ENCODE measurements at regions not wholly inside any gene's neighbourhood (a gene's known extent, or its start where the extent isn't known, plus 50 kb on each side); places are given as distances from the start of the nearest gene placed in this dataset.

DNA sequence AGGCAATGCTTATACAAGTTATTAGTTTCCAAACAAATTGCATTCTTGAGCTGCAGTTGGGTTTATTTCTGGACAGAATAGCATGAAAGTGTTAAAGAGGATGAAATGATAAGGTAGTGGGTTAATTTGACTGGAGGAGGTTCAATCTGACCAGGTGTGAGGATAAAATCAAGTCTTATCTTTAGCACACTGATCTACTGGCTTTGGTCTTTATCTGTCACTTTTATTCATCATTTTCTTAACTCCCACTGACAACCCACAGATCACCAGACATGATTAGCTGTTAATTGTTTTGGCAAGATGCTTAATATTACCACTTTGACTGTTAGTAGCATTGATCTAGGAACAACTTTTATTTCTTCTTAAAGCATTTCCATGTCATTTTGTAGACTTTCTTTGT, 74.4 kb upstream of the CNTLN start:
- no TSS peak for BruUV-seq (replicated peaks)
- dilution Hi-C loops (cut with HindIII; ENCODE audit: low sequenced_read_pairs, unreplicated experiment): no loop called here
- no peaks in the 10 kb centered on the region for H3K27me3 ChIP-seq (ENCODE audit: control insufficient read depth, insufficient read depth, low read length)
- ATAC-seq (ENCODE audit: low read depth) (no peak), DNase-seq (no peak)
- H2AK5ac ChIP-seq (ENCODE audit: low read depth, low read length): no peak overlapping the region
- no peak overlapping the region for H2BK20ac ChIP-seq (ENCODE audit: low read depth, low read length)
- no peak overlapping the region for H2BK15ac ChIP-seq (ENCODE audit: low read depth, low read length)
- no peak overlapping the region for H2BK5ac ChIP-seq (ENCODE audit: low read depth, low read length, poor library complexity, severe bottlenecking)
- H3K4me3 ChIP-seq (ENCODE audit: insufficient read depth, low read depth, low read length): no peak overlapping the region
- H3K56ac ChIP-seq (ENCODE audit: extremely low read depth, insufficient read depth, low read length): no peak overlapping the region
- POLR2A ChIA-PET (ENCODE audit: unreplicated experiment): no interaction called here
- H4K20me1 ChIP-seq (ENCODE audit: insufficient read depth, low read length): no peaks in the 10 kb centered on the region
- no peak overlapping the region for H3K14ac ChIP-seq (replicated peaks; ENCODE audit: low read depth, low read length)
- no peak overlapping the region for H2BK120ac ChIP-seq (ENCODE audit: low read depth, low read length)
- TF ChIP-seq, protein P1, sequence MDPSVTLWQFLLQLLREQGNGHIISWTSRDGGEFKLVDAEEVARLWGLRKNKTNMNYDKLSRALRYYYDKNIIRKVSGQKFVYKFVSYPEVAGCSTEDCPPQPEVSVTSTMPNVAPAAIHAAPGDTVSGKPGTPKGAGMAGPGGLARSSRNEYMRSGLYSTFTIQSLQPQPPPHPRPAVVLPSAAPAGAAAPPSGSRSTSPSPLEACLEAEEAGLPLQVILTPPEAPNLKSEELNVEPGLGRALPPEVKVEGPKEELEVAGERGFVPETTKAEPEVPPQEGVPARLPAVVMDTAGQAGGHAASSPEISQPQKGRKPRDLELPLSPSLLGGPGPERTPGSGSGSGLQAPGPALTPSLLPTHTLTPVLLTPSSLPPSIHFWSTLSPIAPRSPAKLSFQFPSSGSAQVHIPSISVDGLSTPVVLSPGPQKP (IDR thresholded peaks at IDR 0.05; ENCODE audit: borderline replicate concordance, low read depth, low read length): no peak
- TF ChIP-seq SMC3 (IDR thresholded peaks at IDR 0.05; ENCODE audit: low read depth, low read length) (no peak), RFX5 (IDR thresholded peaks at IDR 0.05; ENCODE audit: low read depth, low read length) (no peak), MXI1 (IDR thresholded peaks at IDR 0.05; ENCODE audit: borderline replicate concordance, low read depth, low read length) (no peak), USF2 (IDR thresholded peaks at IDR 0.05; ENCODE audit: low read depth, low read length) (no peak), MAFK (IDR thresholded peaks at IDR 0.05; ENCODE audit: low read depth, low read length) (no peak), RAD21 (IDR thresholded peaks at IDR 0.05; ENCODE audit: low read length) (no peak), NFE2L2 (IDR thresholded peaks at IDR 0.05; ENCODE audit: low read depth, low read length) (no peak), RCOR1 (IDR thresholded peaks at IDR 0.05; ENCODE audit: insufficient replicate concordance, low read length) (no peak), MAZ (IDR thresholded peaks at IDR 0.05; ENCODE audit: borderline replicate concordance, low read depth, low read length) (no peak), CHD1 (IDR thresholded peaks at IDR 0.05; ENCODE audit: low read depth, low read length) (no peak), CTCF (conservative IDR thresholded peaks at IDR 0.05; ENCODE audit: low read depth, low read length) (no peak), CEBPB (IDR thresholded peaks at IDR 0.05; ENCODE audit: low read depth, low read length) (no peak), FOS (IDR thresholded peaks at IDR 0.05; ENCODE audit: low read depth, low read length) (no peak), BHLHE40 (IDR thresholded peaks at IDR 0.05; ENCODE audit: low read depth, low read length) (no peak)
- no peaks in the 10 kb centered on the region for H3K36me3 ChIP-seq (ENCODE audit: control insufficient read depth, insufficient read depth, low read length)
- in situ Hi-C loops (cut with MboI; ENCODE audit: low sequenced_read_pairs): no loop called here
- H3K4me2 ChIP-seq (ENCODE audit: low read depth, low read length): no peak overlapping the region
- H3K23ac ChIP-seq (ENCODE audit: low read depth, low read length): no peak overlapping the region
- no peaks in the 10 kb centered on the region for H3K9me3 ChIP-seq (ENCODE audit: control insufficient read depth, insufficient read depth, low read length)
- no peaks in the 10 kb centered on the region for H3K79me1 ChIP-seq (ENCODE audit: low read depth in 1 of 2, low read length in 2 of 2)
- no peak overlapping the region for H4K91ac ChIP-seq (ENCODE audit: insufficient read depth, low read depth, low read length)
- H3K27ac ChIP-seq (ENCODE audit: insufficient read depth, low read length): no peak overlapping the region
- CTCF ChIA-PET: no interaction called here
- H3K4ac ChIP-seq (ENCODE audit: low read depth, low read length): no peak overlapping the region
- no peaks in the 10 kb centered on the region for H3K9me1 ChIP-seq (ENCODE audit: insufficient read depth, low read length)
- H3K18ac ChIP-seq (ENCODE audit: low read depth, low read length): no peak overlapping the region
- H4K8ac ChIP-seq (ENCODE audit: low read depth in 2 of 2, low read length in 2 of 2): no peak overlapping the region
- H2AFZ ChIP-seq (replicated peaks; ENCODE audit: low read length, poor library complexity): no peak overlapping the region
- H4K5ac ChIP-seq (ENCODE audit: low read depth, low read length): no peak overlapping the region
- no peaks in the 10 kb centered on the region for H3K4me1 ChIP-seq (ENCODE audit: control insufficient read depth, insufficient read depth, low read length)
- no peak overlapping the region for H3K9ac ChIP-seq (ENCODE audit: low read depth, low read length)
- no peak overlapping the region for H2AK9ac ChIP-seq (replicated peaks; ENCODE audit: low read depth, low read length, poor library complexity)
- intact Hi-C loops (cut with micrococcal nuclease): loop anchor here (5.0 to 10.0 kb wide), 3 partner anchors 66 to 336 kb away; partner anchors contain the start of gene BNC2

Data from IMR-90 (cell line).